DMS 273 (cell line): ENCODE measurements at regions not wholly inside any gene's neighbourhood (a gene's known extent, or its start where the extent isn't known, plus 50 kb on each side); places are given as distances from the start of the nearest gene placed in this dataset.

Experiments used
- DNase-seq: peaks from one replicate; lab custom pipeline; 2025; ENCODE audit not compliant: unreplicated experiment; lab: John Stamatoyannopoulos, UW

DNA sequence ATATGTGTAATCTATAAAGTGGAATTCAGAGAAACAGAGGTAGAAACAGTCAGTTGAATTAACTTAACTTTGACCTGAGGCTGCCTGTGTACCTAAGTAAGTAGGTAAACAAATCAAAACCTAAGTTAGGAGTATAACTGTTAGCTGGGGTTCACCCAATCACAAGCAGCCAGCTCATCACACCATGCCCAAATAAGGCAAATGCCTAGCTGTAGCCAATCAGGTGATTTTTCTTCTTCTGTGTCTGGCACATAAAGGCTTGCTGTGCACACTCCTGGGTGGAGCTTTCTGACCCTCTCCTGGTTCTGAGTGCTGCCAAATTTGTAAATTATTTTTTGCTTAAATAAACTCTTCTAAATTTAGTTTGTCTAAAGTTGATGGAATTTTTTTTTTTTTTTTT is 54.7 kb upstream of the TRIM39 start:
- DNase-seq: peak; percentile 13

DNA sequence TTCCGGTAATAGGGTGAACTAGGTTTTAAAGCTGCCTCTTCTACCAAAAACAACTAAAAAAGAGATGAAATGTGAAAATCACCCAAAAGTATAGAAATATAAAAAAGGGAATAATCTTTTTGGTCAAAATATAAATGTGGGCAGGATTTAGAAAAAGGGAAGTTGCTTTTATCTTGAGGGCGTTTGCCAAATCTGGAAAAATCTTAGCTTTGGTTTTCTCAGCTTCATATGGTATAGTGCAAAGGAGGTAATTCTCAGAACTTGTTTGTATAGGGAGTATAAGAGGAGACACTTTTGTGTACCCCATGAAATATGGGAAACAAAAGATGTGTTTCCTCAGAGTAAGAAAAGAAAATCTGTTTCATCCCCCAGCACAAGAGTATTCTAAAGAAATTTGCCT is 54.2 kb upstream of the TRIM26 start:
- DNase-seq: no peak

DNA sequence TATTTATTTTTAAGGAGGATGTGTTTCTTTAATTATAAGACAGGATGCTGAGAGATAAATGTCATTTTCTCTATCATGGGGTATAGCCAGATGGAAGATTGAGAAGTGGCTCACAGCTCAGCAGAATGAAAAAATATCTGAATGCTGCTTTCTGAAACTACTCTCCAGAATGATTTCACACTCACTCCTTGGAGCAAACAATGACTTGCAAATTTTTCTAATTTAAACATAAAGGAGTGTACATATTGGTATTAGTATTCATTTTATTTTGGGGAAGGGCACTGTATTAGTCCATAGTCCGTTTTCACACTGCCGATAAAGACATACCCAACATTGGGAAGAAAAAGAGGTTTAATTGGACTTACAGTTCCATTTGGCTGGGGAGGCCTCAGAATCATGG is 52.4 kb upstream of the TRIM26 start:
- no peak for DNase-seq

DNA sequence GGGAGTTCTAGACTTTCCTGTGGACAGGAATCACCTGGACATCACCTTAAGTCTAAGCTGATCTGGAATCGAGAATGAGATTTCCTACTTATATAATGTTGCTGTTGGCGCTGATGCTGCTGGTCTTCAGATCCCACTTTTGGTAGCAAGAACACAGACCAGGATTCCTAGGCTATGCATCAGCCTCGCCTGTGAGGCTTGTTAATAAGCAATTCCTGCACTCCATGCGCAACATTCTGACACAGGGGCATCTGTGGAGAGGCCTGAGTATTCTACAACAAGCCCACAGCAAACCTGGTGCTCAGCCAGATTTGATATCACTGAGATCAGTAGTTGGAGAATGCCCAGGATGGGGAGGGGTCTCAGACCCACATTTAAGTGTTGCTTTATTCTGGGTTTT is 52.0 kb upstream of the TRIM26 start:
- DNase-seq: no peak

DNA sequence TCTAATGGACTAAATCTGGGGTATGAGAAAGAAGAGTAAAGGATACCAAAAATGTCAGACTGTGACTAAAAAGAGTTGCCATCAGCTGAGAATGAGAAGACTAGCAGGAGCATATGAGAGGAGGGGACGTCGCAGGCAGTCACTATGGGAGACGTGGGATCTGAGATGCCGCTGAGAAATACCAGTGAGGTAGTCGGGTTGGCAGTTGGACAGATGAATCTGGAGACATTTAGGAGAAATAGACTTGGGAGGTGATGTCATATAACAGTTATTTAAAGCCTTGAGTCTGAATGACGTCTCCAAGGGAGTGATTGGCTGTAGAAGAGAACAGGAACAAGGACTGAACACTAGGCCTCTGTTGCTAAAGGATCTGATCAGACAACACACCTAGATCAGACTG is 51.5 kb upstream of the TRIM26 start:
- no peak for DNase-seq

DNA sequence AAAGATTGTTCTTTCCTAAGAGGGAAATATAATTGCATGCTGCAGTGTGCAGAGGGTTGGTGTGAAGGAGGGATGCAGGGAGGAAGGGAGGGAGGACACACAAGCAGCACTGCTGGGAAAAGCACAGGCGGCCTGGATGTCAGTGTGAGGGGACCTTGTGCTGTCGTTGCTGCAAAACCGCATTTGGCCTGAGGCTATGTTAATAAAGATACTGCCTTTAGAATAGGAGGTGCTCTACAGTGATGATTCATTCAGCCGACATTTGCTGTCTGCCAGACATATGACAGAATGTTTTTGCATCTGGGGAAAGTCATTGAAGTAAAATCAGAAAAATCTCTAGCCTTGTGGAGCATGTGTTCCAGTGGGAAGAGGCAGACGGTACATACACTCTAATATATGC is 50.5 kb upstream of the TRIM26 start:
- no peak for DNase-seq
